ENCODE measurements at regions not wholly inside any gene's neighbourhood (a gene's known extent, or its start where the extent isn't known, plus 50 kb on each side); places are given as distances from the start of the nearest gene placed in this dataset.

- H3K27ac ChIP-seq (ENCODE audit: extremely low read depth, low read depth, low read length), result no peak overlapping the region
Observed at GRCh38 chrX:65595460-65595876, 60.9 kb upstream of the LAS1L start.

More at GRCh38 chrX:65595460-65595876, 60.9 kb upstream of the LAS1L start:
- ChIA-PET POLR2A (no interaction called here), CTCF (interaction anchor here (0.6 to 1.3 kb wide), 13 partner anchors 10 to 264 kb away, joined by 3 to 6 read pairs (median 4); partner anchors contain the start of gene MSN)
- Histone ChIP-seq H3K4me1 (ENCODE audit: control insufficient read depth, insufficient read depth, low read length) (no peaks in the 10 kb centered on the region), H3K4me3 (ENCODE audit: low read depth, low read length) (no peak overlapping the region), H3K9me3 (ENCODE audit: control insufficient read depth, insufficient read depth, low read depth, low read length) (no peaks in the 10 kb centered on the region; the same call in 1 of the 2 replicates), H3K36me3 (ENCODE audit: control insufficient read depth in 2 of 2, insufficient read depth in 1 of 2, low read length in 2 of 2) (no peaks in the 10 kb centered on the region)
- TF ChIP-seq KLF7 (tag by site-specific recombination; IDR thresholded peaks at IDR 0.05; ENCODE audit: borderline replicate concordance) (peak; percentile 91; the same call in 1 of the 2 replicates), ZNF555 (tag by site-specific recombination; conservative IDR thresholded peaks at IDR 0.05) (no peak), ZNF394 (tag by site-specific recombination; IDR thresholded peaks at IDR 0.05; ENCODE audit: borderline replicate concordance) (no peak), MYNN (tag by site-specific recombination; IDR thresholded peaks at IDR 0.05; ENCODE audit: borderline replicate concordance) (no peak), ZNF704 (tag by site-specific recombination; IDR thresholded peaks at IDR 0.05) (no peak), ZNF629 (tag by site-specific recombination; IDR thresholded peaks at IDR 0.05) (no peak), PATZ1 (tag by site-specific recombination; IDR thresholded peaks at IDR 0.05) (no peak), EGR2 (tag by site-specific recombination; IDR thresholded peaks at IDR 0.05; ENCODE audit: low read depth) (no peak), ZSCAN23 (tag by site-specific recombination; IDR thresholded peaks at IDR 0.05) (no peak), ZNF639 (tag by site-specific recombination; IDR thresholded peaks at IDR 0.05) (no peak; the same call in 1 of the 2 replicates), OSR2 (tag by site-specific recombination; IDR thresholded peaks at IDR 0.05) (no peak), KLF1 (tag by site-specific recombination; IDR thresholded peaks at IDR 0.05) (peak; percentile 56), ZNF768 (tag by site-specific recombination; IDR thresholded peaks at IDR 0.05) (no peak), ZNF175 (tag by site-specific recombination; IDR thresholded peaks at IDR 0.05) (no peak), ZSCAN5A (tag by site-specific recombination; IDR thresholded peaks at IDR 0.05) (no peak), BCL11B (tag by site-specific recombination; IDR thresholded peaks at IDR 0.05; ENCODE audit: low read depth) (no peak), PRDM1 (tag by site-specific recombination; IDR thresholded peaks at IDR 0.05) (0 out of 2 replicates have a peak, but pooled peaks have one; percentile 26), CTCF (tag by site-specific recombination; IDR thresholded peaks at IDR 0.05) (peak; percentile 90), ZSCAN30 (tag by site-specific recombination; IDR thresholded peaks at IDR 0.05) (peak; percentile 79; the same call in 1 of the 2 replicates), ZSCAN18 (tag by site-specific recombination; IDR thresholded peaks at IDR 0.05) (no peak), GLI2 (tag by site-specific recombination; IDR thresholded peaks at IDR 0.05; ENCODE audit: borderline replicate concordance, low read depth) (no peak), REPIN1 (tag by site-specific recombination; IDR thresholded peaks at IDR 0.05; ENCODE audit: low read depth) (no peak), ZNF654 (tag by site-specific recombination; IDR thresholded peaks at IDR 0.05; ENCODE audit: low read depth) (peak; percentile 74), ZNF585B (tag by site-specific recombination; IDR thresholded peaks at IDR 0.05) (no peak), ZNF660 (tag by site-specific recombination; IDR thresholded peaks at IDR 0.05) (0 out of 2 replicates have a peak, but pooled peaks have one; percentile 88), KLF9 (tag by site-specific recombination; IDR thresholded peaks at IDR 0.05; ENCODE audit: low read depth) (peak; percentile 57)
